GM12878 (cell line): ENCODE measurements at regions not wholly inside any gene's neighbourhood (a gene's known extent, or its start where the extent isn't known, plus 50 kb on each side); places are given as distances from the start of the nearest gene placed in this dataset.

Source experiments
- ATAC-seq: fragments of 200-7000 bp; cut with Tn5 transposase; 3 replicates; pipeline ENCODE4 v1.9.1; 2020; ENCODE audit warnings: mild to moderate bottlenecking, moderate library complexity
- BruUV-seq: library from RNA; stranded (reverse); fragments of 400-500 nt; replicated peaks from 2 replicates; lab custom pipeline; 2021; lab: Mats Ljungman, UMichigan
- CTCF ChIA-PET: fragments of 300-600 bp; sonication (Branson Sonifier 250); formaldehyde crosslinking; extraction: SDS; loops from one replicate; lab custom pipeline; 2021; ENCODE audit warnings: inconsistent platforms; lab: Yijun Ruan, JAX
- POLR2A ChIA-PET: fragments of 350-600 bp; formaldehyde crosslinking; extraction: SDS; loops from one replicate; lab custom pipeline; 2021; ENCODE audit warnings: inconsistent platforms; lab: Charles Lee
- RAD21 ChIA-PET: fragments of 300-600 bp; sonication (Branson Sonifier 250); formaldehyde crosslinking; loops from one replicate; lab custom pipeline; 2023; ENCODE audit warnings: antibody characterized with exemption; ENCODE audit not compliant: unreplicated experiment; lab: Charles Lee
- SMC1A ChIA-PET: fragments of 300-600 bp; sonication (Branson Sonifier 250); formaldehyde crosslinking; loops from one replicate; lab custom pipeline; 2023; ENCODE audit not compliant: unreplicated experiment, uncharacterized antibody; lab: Charles Lee
- DNase-seq: peaks from one replicate; pipeline ENCODE4 v3.0.0-alpha.2; 2011; ENCODE audit warnings: low read depth, low spot score
- FAIRE-seq: peaks from 3 replicates; lab custom pipeline; 2011; peaks lifted over from hg19 to GRCh38; lab: Jason Lieb, UNC
- H2AFZ ChIP-seq: 2 replicates; pipeline ENCODE4 v1.6.0; 2011; ENCODE audit warnings: low read depth, low read length, control low read depth; ENCODE audit not compliant: control insufficient read depth
- H3K27ac ChIP-seq: 2 replicates; pipeline ENCODE4 v1.5.1; 2011; ENCODE audit warnings: control low read depth; ENCODE audit not compliant: control insufficient read depth, insufficient read depth
- H3K27me3 ChIP-seq, 2 experiments: replicated peaks in 1 of 2; 2 replicates each; pipeline versions ENCODE4 v1.6.0 to v1.6.1; 2011; ENCODE audit warnings: low read length in 1 of 2; ENCODE audit not compliant: control insufficient read depth in 2 of 2, insufficient read depth in 2 of 2
- H3K36me3 ChIP-seq, 2 experiments: 2 replicates each; pipeline ENCODE4 v1.5.1; 2011; ENCODE audit warnings: low read length in 1 of 2; ENCODE audit not compliant: control insufficient read depth in 2 of 2, insufficient read depth in 2 of 2
- H3K4me1 ChIP-seq: 2 replicates; pipeline ENCODE4 v1.6.1; 2011; ENCODE audit warnings: mild to moderate bottlenecking, low read length, moderate library complexity, mixed read lengths; ENCODE audit not compliant: control insufficient read depth, insufficient read depth
- H3K4me2 ChIP-seq: 2 replicates; pipeline ENCODE4 v1.6.0; 2011; ENCODE audit warnings: control low read depth; ENCODE audit not compliant: control insufficient read depth, insufficient read depth
- H3K4me3 ChIP-seq: fragments of 200-600 bp; sonication (generic); 2 replicates; pipeline ENCODE4 v1.5.1; 2016
- H3K79me2 ChIP-seq: 2 replicates; pipeline ENCODE4 v1.6.0; 2011; ENCODE audit warnings: low read length; ENCODE audit not compliant: control insufficient read depth, insufficient read depth
- H3K9ac ChIP-seq: 2 replicates; pipeline ENCODE4 v1.8.0; 2011; ENCODE audit warnings: low read length, control low read depth, mixed read lengths; ENCODE audit not compliant: control insufficient read depth, insufficient read depth
- H3K9me3 ChIP-seq: replicated peaks from 3 replicates; pipeline ENCODE4 v1.5.1; 2011; ENCODE audit warnings: mild to moderate bottlenecking, low read length; ENCODE audit not compliant: control insufficient read depth, insufficient read depth
- H4K20me1 ChIP-seq: 2 replicates; pipeline ENCODE4 v1.6.0; 2011; ENCODE audit not compliant: control insufficient read depth, insufficient read depth
- BACH1 ChIP-seq: fragments of 450-650 bp; IDR thresholded peaks from 2 replicates; pipeline ENCODE4 v1.6.1; 2017; ENCODE audit warnings: mild to moderate bottlenecking, borderline replicate concordance
- BMI1 ChIP-seq: fragments of 450-650 bp; IDR thresholded peaks from 2 replicates; pipeline ENCODE4 v1.6.1; 2016; ENCODE audit warnings: mild to moderate bottlenecking, moderate library complexity, borderline replicate concordance
- CEBPB ChIP-seq, 2 experiments: fragments of 150-350 bp in 1 of 2; IDR thresholded peaks; 2 replicates each; pipeline ENCODE4 v1.6.1; 2012 to 2014; ENCODE audit warnings: low read depth in 2 of 2, low read length in 2 of 2, borderline replicate concordance in 1 of 2, inconsistent platforms in 1 of 2
- ESRRA ChIP-seq: IDR thresholded peaks from 2 replicates; pipeline ENCODE4 v1.6.1; 2012; ENCODE audit warnings: mild to moderate bottlenecking, low read length, improper control_type of control experiment
- FOXM1 ChIP-seq: IDR thresholded peaks from 2 replicates; pipeline ENCODE4 v1.6.1; 2012; ENCODE audit warnings: low read depth, mild to moderate bottlenecking, inconsistent platforms, low read length, moderate library complexity
- GABPA ChIP-seq: IDR thresholded peaks from 2 replicates; pipeline ENCODE4 v1.6.1; 2014; ENCODE audit warnings: antibody characterized with exemption, low read depth, mild to moderate bottlenecking, inconsistent platforms
- IRF5 ChIP-seq: fragments of 450-650 bp; IDR thresholded peaks from 2 replicates; pipeline ENCODE4 v1.6.1; 2017; ENCODE audit warnings: borderline replicate concordance
- LARP7 ChIP-seq: fragments of 450-650 bp; IDR thresholded peaks from 2 replicates; pipeline ENCODE4 v1.6.1; 2017; ENCODE audit warnings: mild to moderate bottlenecking
- MEF2A ChIP-seq: IDR thresholded peaks from 2 replicates; pipeline ENCODE4 v1.6.1; 2011; ENCODE audit warnings: low read depth, mild to moderate bottlenecking, low read length, moderate library complexity; ENCODE audit not compliant: insufficient read depth
- NFIC ChIP-seq: IDR thresholded peaks from 2 replicates; pipeline ENCODE4 v1.6.1; 2012; ENCODE audit warnings: low read depth, mild to moderate bottlenecking, inconsistent platforms, low read length, moderate library complexity
- PAX8 ChIP-seq: fragments of 450-650 bp; IDR thresholded peaks from 2 replicates; pipeline ENCODE4 v1.6.1; 2017; ENCODE audit warnings: mild to moderate bottlenecking, moderate library complexity
- PML ChIP-seq: IDR thresholded peaks from 2 replicates; pipeline ENCODE4 v1.6.1; 2012; ENCODE audit warnings: low read length, inconsistent platforms
- POLR2AphosphoS5 ChIP-seq: IDR thresholded peaks from 2 replicates; pipeline ENCODE4 v1.6.1; 2011; ENCODE audit warnings: mild to moderate bottlenecking, low read length, inconsistent platforms
- RB1 ChIP-seq: fragments of 450-650 bp; formaldehyde crosslinking; IDR thresholded peaks from 2 replicates; pipeline ENCODE4 v1.6.1; 2017; ENCODE audit warnings: mild to moderate bottlenecking, borderline replicate concordance
- RCOR1 ChIP-seq: conservative IDR thresholded peaks from 2 replicates; pipeline ENCODE4 v1.6.1; 2012; ENCODE audit warnings: low read depth, low read length, improper control_type of control experiment
- RELA ChIP-seq: fragments of 450-650 bp; IDR thresholded peaks from 2 replicates; pipeline ENCODE4 v1.8.0; 2014; ENCODE audit warnings: borderline replicate concordance; ENCODE audit not compliant: partially characterized antibody
- STAT1 ChIP-seq: fragments of 450-650 bp; conservative IDR thresholded peaks from 2 replicates; pipeline ENCODE4 v1.6.1; 2014; ENCODE audit warnings: antibody characterized with exemption, mild to moderate bottlenecking
- WRNIP1 ChIP-seq: IDR thresholded peaks from 2 replicates; pipeline ENCODE4 v1.6.1; 2011; ENCODE audit warnings: low read depth, low read length, improper control_type of control experiment, borderline replicate concordance
- YBX1 ChIP-seq: fragments of 450-650 bp; IDR thresholded peaks from 2 replicates; pipeline ENCODE4 v1.6.1; 2016; ENCODE audit warnings: antibody characterized with exemption
- WGBS: methylation state at CpG from one replicate; pipeline ENCODE4 v1.1.6; 2016; ENCODE audit warnings: low lambda C conversion rate; ENCODE audit not compliant: insufficient replicate concordance, insufficient coverage; ENCODE audit errors: missing lambda C conversion rate; 5-methylcytosine and 5-hydroxymethylcytosine counted together
- in situ Hi-C: fragments of 300-500 bp; cut with MboI; formaldehyde crosslinking; loops from 9 replicates; pipeline ENCODE4 v1.14.3; 2018; ENCODE audit warnings: mixed read lengths
- intact Hi-C: fragments of 100-400 bp; cut with micrococcal nuclease; formaldehyde crosslinking; loops from one replicate; pipeline ENCODE4 v1.14.2; 2022; ENCODE audit not compliant: unreplicated experiment
- TF ChIP-seq, protein P1 (sequence below): fragments of 450-650 bp; IDR thresholded peaks from 2 replicates; pipeline ENCODE4 v1.6.1; 2016; ENCODE audit warnings: mild to moderate bottlenecking

- intact Hi-C loops (no loop called here), in situ Hi-C loops (no loop called here)
- DNase-seq: no peak
- WGBS: 23% methylated on average over 3 of the region's 3 CpGs
- H2AFZ ChIP-seq: no peak overlapping the region
- BruUV-seq: no TSS peak
- ATAC-seq: no peak
- FAIRE-seq: no peak
- no peaks in the 10 kb centered on the region for H4K20me1 ChIP-seq
- TF ChIP-seq ESRRA (no peak), FOXM1 (no peak), RB1 (no peak), RCOR1 (no peak), BMI1 (no peak), BACH1 (no peak), RELA (no peak), IRF5 (no peak), PAX8 (no peak), GABPA (no peak), POLR2AphosphoS5 (no peak), PML (no peak), WRNIP1 (no peak), MEF2A (no peak), YBX1 (no peak), CEBPB (IDR thresholded peaks at IDR 0.05; ENCODE audit: borderline replicate concordance in 1 of 2, low read depth in 2 of 2, low read length in 2 of 2) (no peak), STAT1 (no peak), LARP7 (no peak), NFIC (no peak)
- TF ChIP-seq, protein P1, sequence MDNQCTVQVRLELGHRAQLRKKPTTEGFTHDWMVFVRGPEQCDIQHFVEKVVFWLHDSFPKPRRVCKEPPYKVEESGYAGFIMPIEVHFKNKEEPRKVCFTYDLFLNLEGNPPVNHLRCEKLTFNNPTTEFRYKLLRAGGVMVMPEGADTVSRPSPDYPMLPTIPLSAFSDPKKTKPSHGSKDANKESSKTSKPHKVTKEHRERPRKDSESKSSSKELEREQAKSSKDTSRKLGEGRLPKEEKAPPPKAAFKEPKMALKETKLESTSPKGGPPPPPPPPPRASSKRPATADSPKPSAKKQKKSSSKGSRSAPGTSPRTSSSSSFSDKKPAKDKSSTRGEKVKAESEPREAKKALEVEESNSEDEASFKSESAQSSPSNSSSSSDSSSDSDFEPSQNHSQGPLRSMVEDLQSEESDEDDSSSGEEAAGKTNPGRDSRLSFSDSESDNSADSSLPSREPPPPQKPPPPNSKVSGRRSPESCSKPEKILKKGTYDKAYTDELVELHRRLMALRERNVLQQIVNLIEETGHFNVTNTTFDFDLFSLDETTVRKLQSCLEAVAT: no peak
- H3K27ac ChIP-seq: no peak overlapping the region
- H3K4me2 ChIP-seq: no peak overlapping the region
- H3K4me3 ChIP-seq: no peak overlapping the region
- RAD21 ChIA-PET: no interaction called here
- no peaks in the 10 kb centered on the region for H3K27me3 ChIP-seq
- H3K4me1 ChIP-seq: no peaks in the 10 kb centered on the region
- POLR2A ChIA-PET: no interaction called here
- H3K36me3 ChIP-seq: no peaks in the 10 kb centered on the region
- no peaks in the 10 kb centered on the region for H3K9me3 ChIP-seq
- SMC1A ChIA-PET: no interaction called here
- no peak overlapping the region for H3K9ac ChIP-seq
- H3K79me2 ChIP-seq: no peaks in the 10 kb centered on the region
- CTCF ChIA-PET: no interaction called here
Observed at GRCh38 chr13:76711550-76712182, 174.5 kb downstream of the KCTD12 start.
